Panc1 (cell line): ENCODE measurements at regions not wholly inside any gene's neighbourhood (a gene's known extent, or its start where the extent isn't known, plus 50 kb on each side); places are given as distances from the start of the nearest gene placed in this dataset.

ENCODE experiments used
- ATAC-seq: fragments of 200-7000 bp; cut with Tn5 transposase; 2 replicates; pipeline ENCODE4 v1.9.1; 2020; ENCODE audit warnings: mild to moderate bottlenecking, moderate library complexity
- BruUV-seq: library from RNA; stranded (reverse); fragments of 400-500 nt; replicated peaks from 2 replicates; lab custom pipeline; 2021; lab: Mats Ljungman, UMichigan
- CTCF ChIA-PET: fragments of 300-600 bp; sonication (Branson Sonifier 250); formaldehyde crosslinking; loops from one replicate; lab custom pipeline; 2022; ENCODE audit warnings: antibody characterized with exemption; lab: Charles Lee
- POLR2A ChIA-PET: fragments of 300-600 bp; sonication (Branson Sonifier 250); formaldehyde crosslinking; loops from one replicate; lab custom pipeline; 2022; ENCODE audit warnings: antibody characterized with exemption; lab: Charles Lee
- DNase-seq: peaks from one replicate; pipeline ENCODE4 v3.0.0-alpha.2; 2010; ENCODE audit warnings: low read depth, low spot score
- H3K27ac ChIP-seq: 2 replicates; pipeline ENCODE4 v1.5.1; 2011; ENCODE audit warnings: mild to moderate bottlenecking, low read length, inconsistent platforms
- H3K27me3 ChIP-seq: fragments of 200-500 bp; sonication (Bioruptor generic); 2 replicates; pipeline ENCODE4 v1.6.0; 2014; ENCODE audit warnings: low read length, inconsistent platforms; ENCODE audit not compliant: control insufficient read depth, insufficient read depth
- H3K36me3 ChIP-seq: fragments of 200-500 bp; sonication (Bioruptor generic); 2 replicates; pipeline ENCODE4 v1.5.1; 2014; ENCODE audit warnings: inconsistent platforms, mild to moderate bottlenecking, low read length, moderate library complexity; ENCODE audit not compliant: control insufficient read depth, insufficient read depth
- H3K4me1 ChIP-seq: 2 replicates; pipeline ENCODE4 v1.5.1; 2011; ENCODE audit warnings: inconsistent platforms, mild to moderate bottlenecking, low read length, moderate library complexity; ENCODE audit not compliant: control insufficient read depth, insufficient read depth
- H3K4me3 ChIP-seq, 2 experiments: 2 replicates each; pipeline ENCODE4 v1.5.1; 2011 to 2012; ENCODE audit warnings: low read depth in 2 of 2, low read length in 2 of 2, mild to moderate bottlenecking in 2 of 2, inconsistent platforms in 1 of 2, moderate library complexity in 1 of 2
- H3K9me3 ChIP-seq: fragments of 200-500 bp; sonication (Bioruptor generic); 2 replicates; pipeline ENCODE4 v1.5.1; 2014; ENCODE audit warnings: low read depth, mild to moderate bottlenecking, inconsistent platforms, low read length, moderate library complexity; ENCODE audit not compliant: control insufficient read depth, insufficient read depth
- CTCF ChIP-seq: fragments of 450-650 bp; IDR thresholded peaks from 2 replicates; pipeline ENCODE4 v1.5.1; 2017; ENCODE audit warnings: mild to moderate bottlenecking
- POLR2AphosphoS5 ChIP-seq: IDR thresholded peaks from 2 replicates; pipeline ENCODE4 v1.6.1; 2012; ENCODE audit warnings: mild to moderate bottlenecking, low read depth, low read length, moderate library complexity
- REST ChIP-seq, 2 experiments: IDR thresholded peaks; 2 replicates each; pipeline ENCODE4 v1.6.1; 2011 to 2012; ENCODE audit warnings: low read depth in 2 of 2, control low read depth in 1 of 2, low read length in 1 of 2, mild to moderate bottlenecking in 1 of 2, moderate library complexity in 1 of 2; ENCODE audit not compliant: insufficient read depth in 1 of 2
- SIN3A ChIP-seq: IDR thresholded peaks from 2 replicates; pipeline ENCODE4 v1.6.1; 2012; ENCODE audit warnings: low read depth, mild to moderate bottlenecking, low read length, moderate library complexity, borderline replicate concordance; ENCODE audit not compliant: insufficient read depth
- TCF7L2 ChIP-seq: IDR thresholded peaks from 2 replicates; pipeline ENCODE4 v1.6.1; 2011; ENCODE audit warnings: mild to moderate bottlenecking, low read depth, low read length, inconsistent platforms
- in situ Hi-C: cut with HindIII; loops from 2 replicates; pipeline ENCODE4 v1.10.0; 2016; ENCODE audit warnings: low sequenced_read_pairs, low pct_unique_long_range_greater_than_20kb
- intact Hi-C: fragments of 100-400 bp; cut with micrococcal nuclease; formaldehyde crosslinking; loops from one replicate; pipeline ENCODE4 v1.10.0; 2022; ENCODE audit not compliant: unreplicated experiment

DNA sequence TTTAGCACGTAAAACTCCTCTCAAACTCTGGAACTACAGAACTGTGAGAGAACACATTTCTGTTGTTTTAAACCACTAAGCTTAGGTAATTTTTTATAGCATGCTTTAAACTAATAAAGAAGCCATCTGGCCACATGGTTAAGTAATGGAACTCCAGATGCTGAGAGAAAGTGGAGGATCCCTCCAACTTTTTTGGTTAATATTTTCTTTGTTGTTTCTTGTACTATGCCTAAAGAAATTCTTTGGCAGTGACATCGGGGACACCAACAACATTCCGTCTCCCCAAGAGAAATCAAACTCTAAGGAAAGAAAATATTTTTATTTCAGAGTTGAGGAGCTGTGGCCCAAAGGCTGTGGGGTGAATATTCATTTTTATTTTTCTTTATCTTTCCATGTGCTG is 734.8 kb upstream of the CDH9 start:
- ChIA-PET POLR2A (no interaction called here), CTCF (no interaction called here)
- no peaks in the 10 kb centered on the region for H3K4me1 ChIP-seq
- ATAC-seq (no peak), DNase-seq (no peak)
- H3K36me3 ChIP-seq: no peaks in the 10 kb centered on the region
- intact Hi-C loops: no loop called here
- H3K27me3 ChIP-seq: no peaks in the 10 kb centered on the region
- no peak overlapping the region for H3K4me3 ChIP-seq
- in situ Hi-C loops: no loop called here
- no peaks in the 10 kb centered on the region for H3K9me3 ChIP-seq
- H3K27ac ChIP-seq: no peak overlapping the region
- no TSS peak for BruUV-seq
- no peak for TF ChIP-seq CTCF

- in situ Hi-C loops: no loop called here
- POLR2A ChIA-PET: no interaction called here
- Histone ChIP-seq H3K4me3 (no peak overlapping the region), H3K9me3 (no peaks in the 10 kb centered on the region), H3K27ac (no peak overlapping the region), H3K27me3 (no peaks in the 10 kb centered on the region), H3K4me1 (no peaks in the 10 kb centered on the region), H3K36me3 (no peaks in the 10 kb centered on the region)
- no peak for TF ChIP-seq CTCF
- no peak for TF ChIP-seq POLR2AphosphoS5
- TF ChIP-seq REST (IDR thresholded peaks at IDR 0.05; ENCODE audit: insufficient read depth in 1 of 2, low read depth in 2 of 2, low read length in 1 of 2): no peak
- TF ChIP-seq SIN3A: no peak
- TF ChIP-seq TCF7L2: no peak
- BruUV-seq: no TSS peak
- CTCF ChIA-PET: no interaction called here
- intact Hi-C loops: no loop called here
- ATAC-seq (no peak), DNase-seq (no peak)
Observed at GRCh38 chr5:27769748-27770402, 731.5 kb upstream of the CDH9 start.
